GM19452 (cell line): ENCODE measurements at regions not wholly inside any gene's neighbourhood (a gene's known extent, or its start where the extent isn't known, plus 50 kb on each side); places are given as distances from the start of the nearest gene placed in this dataset.

ENCODE experiments used
- ATAC-seq: cut with Tn5 transposase; IDR thresholded peaks from one replicate; pipeline ENCODE4 v1.9.1; 2021; ENCODE audit not compliant: unreplicated experiment

DNA sequence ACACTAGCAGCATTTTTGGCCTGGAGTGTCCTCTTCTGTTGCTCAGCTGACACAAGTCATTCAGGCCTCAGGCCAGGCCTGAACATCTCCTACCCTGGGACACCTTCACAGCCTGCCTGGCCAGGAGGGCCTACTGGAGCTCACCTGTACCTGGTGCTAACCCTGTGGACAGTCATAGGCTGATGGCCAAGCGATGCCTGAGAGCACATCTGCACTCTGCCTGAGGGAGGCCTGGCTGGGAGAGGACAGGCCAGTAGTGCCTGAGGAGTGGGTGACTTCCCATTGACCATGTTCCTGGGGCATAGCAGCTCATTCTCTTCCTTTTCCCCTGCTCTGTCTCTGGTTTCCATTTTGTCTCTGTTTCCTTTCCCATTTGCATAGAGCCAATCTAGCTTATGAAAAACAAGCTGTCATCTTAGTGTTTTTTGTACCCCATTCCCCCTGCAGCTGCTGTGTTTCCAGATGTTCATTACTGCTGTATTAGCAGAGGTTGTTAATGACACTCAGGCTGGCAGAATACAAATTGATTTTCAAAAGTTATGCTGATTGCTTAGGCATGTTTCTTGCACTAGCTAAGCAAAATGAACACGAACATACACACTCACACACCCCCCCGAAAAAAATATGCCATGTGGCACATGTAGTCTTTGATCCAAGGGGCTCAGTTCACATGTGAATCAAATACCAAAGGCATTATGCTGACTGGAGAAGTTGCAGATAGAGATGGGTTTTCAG is 149.7 kb upstream of the HS6ST1 start:
- no peak for ATAC-seq

DNA sequence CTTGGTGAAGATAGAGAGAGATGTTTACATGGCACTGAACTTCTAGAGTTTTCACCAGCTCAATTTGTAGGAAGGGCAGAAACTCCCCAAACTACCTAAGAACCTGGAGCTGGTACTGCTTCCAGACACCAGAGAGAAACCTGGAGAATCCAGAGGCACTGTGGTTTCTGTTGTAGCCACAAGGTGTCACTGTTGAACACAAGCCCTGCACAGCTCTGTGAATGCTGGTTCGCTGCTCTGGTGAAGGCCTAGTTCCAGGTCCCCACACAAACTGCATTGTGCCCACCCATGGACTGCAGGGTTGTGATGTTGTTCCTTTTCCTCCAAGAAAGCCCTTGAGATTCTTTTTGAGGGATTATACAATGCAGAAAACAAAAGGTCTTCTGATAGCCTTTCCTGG is 150.5 kb upstream of the HS6ST1 start:
- ATAC-seq: no peak

DNA sequence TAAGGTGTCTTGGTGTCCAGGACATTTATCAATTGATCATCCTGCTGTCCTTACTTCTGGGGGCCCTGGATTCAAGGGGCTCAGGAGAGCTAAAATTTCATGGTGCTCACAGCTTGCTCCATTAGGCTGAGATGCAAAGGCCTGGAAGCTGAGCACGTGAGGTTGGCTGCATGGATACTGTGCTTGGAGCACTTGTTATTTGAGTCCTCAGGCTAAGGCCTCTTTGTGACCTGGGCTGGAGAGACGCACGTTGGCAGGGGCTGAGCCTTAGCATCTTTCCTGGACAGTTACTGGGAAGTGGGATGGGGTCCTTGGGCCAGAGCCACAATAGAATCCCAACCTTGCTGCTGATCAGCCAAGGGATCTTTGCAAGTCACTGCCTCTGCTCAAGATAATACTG is 151.2 kb upstream of the HS6ST1 start:
- ATAC-seq: no peak

DNA sequence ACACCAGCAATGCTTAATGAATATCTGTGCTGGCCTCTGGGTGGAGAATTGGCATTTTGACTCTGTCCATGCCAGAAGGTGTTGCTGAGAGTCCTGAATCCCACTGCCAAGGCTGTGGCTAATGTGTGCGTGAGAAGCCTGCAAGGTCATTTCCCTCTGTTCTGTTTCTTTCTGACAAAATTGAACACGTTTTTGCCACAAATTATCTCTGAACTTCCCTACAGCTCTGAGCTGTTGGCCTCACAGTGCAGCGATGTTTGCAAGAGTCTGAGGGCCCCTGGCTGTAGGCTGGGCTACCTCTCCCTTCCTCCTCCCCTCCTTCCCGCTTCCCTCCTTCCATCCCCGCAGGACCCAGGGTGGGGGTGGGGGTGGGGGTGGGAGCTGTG is 154.1 kb upstream of the HS6ST1 start:
- peak; percentile 49 for ATAC-seq

DNA sequence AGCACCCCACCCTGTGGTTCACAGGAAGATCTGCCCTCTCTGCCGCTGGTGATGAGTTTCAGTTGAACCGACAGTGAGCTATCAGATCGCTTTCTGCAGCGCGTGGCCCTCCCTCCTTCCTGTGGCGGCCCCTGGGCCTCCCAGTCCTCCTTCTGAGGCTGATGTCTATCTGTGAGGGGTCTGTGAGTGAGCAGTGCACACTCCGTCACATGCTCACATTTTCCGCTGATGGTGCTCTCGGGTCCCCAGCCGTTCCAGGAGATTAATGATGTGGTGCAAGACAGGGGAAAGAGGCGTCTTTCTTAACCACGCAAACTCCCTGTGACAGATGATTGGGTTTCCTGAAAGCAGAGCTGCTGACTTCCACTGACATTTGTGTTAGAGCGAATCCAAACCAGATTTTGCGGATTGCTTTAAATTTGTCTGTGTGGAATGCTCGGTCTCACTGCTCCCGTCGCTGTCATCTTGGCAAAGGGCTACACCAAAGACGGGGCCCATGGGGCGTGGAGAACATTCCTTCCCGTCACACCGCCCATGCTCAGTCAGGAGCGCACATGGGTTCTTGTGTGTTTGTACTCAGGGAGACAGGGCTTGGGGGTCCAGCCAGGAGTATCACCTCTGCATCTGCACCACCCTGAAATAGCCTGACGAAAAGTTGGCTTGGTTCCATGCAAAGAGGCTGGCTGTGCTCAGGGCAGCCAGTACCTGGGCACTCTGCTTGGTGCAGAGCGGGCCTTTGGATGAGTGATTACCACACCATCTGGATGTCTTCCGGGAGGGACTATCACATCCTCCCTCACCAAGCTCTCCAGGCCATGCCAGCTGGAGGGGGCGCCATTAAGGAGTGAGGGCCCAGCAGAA is 154.7 kb upstream of the HS6ST1 start:
- ATAC-seq: peak; percentile 61

DNA sequence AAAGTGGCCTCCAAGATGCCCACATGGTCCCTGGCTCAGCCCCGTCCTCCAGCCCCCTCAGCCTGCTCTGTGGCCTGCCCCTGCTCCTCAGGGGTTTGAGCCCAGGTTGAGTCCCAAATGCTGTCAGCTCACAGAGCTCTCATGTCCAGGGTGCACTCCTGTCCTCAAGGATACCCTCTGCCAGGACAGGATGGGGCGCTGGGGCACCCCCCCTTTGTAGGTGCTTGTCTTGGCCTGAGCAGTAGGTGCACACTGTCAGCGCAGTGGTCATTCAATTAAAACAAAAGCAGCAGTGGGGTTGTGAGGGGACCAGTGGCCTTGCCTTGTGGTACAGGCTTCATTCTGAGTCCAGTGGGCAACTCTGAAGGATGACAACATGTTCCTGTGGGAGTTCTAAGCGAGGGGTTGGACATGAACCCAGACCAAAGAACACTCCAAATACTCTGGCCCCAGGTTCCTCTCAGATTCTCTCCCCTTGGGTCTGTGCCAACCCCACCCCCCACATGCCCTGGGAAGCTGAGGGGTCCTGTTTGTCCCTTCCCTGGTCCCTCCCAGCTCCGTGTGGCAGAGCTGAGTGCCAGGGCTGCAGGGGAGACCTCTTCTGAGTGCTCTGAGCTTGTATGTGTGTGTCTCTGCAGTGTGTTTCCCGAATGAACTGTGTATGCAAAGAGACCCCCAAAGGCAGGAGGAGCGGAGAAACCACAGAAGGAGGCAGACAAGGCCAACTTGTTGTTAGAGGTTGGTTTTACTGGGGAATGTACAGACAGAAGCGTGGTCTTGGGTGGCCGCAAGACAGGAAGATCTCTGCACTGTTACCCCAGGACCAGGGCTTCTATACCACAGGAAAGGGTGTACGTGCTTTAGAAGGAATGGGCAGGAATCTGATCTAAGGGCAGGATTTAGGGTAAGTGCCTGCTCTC is 155.6 kb upstream of the HS6ST1 start:
- no peak for ATAC-seq

DNA sequence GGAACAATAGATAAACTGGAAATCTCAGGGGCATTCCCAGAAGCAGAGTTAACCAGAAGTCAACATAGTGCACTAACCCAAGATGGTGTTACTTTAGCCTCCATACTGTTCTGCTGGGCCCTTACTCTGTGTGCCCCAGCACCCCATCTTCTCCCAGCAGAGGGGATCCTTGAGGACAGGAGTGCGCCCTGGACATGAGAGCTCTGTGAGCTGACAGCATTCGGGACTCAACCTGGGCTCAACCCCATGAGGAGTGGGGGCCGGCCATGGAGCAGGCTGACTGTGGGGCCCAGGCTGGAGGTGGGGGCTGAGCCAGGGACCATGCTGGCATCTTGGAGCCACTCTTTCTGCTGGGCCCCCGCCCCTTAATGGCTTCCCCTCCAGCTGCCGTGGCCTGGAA is 156.3 kb upstream of the HS6ST1 start:
- no peak for ATAC-seq

DNA sequence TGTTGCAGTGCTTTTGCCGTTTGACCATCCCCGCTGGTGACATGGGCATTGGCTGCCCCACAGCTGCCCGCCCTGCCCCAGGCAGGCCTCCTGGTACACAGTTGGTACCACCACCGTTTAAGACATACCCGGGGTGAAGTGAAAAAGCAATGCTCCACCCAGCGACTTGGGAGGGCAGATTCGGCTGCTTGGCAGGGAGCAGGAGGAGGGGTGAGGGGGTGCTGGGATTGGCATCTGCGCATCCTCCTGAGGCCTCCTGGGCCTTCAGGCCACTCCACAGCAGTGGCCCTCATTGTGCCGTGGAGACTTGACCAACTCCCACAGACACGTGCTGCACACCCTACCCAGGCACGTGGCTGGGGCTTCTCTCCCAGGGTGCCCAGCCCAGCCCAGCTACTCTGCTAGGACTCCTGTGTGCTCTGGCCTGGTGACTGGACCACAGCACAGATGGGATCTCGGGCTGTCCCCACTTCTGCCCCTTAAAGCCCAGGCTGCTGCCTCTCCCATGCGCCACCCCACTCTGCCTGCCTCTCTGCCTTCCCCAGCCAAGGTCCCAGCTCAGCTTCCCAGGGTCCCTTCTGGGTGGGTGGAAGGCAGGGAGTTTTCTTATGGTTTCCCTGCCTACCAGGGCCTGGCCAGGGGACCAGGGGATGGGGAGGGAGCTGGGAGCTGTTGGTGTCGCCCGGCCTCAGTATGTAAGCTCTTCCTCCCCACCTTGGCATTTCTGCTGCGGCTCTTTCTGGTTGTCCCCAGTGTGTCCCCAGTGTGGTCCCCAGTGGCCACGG is 157.0 kb upstream of the HS6ST1 start:
- ATAC-seq: no peak

DNA sequence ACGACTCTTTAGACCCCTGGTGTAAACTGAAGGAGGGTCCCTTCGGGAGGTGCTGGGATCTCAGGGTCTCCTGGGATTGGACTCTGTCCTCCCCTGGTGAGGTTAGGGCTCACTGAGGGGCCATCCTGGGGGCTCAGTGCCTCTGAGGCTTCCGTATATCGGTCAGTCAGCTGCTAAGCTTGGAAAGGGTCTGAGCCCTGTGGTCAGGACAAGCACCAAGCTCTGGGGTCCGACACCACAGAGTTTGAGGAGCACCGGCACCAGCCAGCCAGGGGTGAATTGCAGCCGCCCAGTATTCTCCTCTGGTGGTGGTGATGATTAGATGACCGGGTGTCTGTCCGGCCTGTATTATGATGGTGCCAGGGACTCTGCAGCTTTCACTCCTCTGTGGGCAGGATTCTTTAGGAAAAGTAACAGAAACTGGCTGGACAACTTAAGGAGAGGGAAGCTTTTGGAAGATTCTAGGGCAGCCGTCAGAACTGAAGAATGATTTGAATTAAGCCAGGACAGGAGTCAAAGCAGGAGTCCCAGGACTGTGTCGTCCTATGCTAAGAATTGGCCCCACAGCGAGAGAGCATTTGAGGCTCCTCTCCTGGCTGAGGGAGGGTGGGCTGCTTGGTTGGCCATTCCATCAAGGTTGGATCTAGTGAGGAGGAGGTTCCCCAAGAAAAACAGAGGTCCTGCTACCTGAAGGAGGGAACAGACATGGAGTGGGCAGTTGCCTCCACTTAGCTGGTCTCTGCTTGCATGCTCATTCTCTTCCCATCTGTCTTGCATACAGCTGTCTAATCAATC is 158.6 kb upstream of the HS6ST1 start:
- ATAC-seq: no peak

DNA sequence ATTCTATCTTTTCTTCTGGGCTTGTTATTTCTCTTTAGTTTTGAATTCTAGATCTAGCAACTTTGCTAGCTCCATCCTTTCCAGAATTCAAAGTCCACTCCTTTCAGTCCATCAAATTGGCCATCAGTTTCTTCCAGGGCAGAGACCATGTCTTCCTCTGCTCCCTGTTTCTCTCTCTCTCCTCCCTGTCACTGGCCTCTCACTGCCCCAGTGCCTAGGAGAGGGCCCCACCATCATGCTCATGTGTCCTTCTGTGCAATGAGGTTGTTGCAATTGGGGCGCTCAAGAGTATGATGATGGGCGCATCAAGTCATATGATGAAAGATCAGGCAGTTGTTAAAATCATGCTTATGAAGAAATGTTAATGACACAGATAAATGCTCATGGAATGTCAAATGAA is 159.2 kb upstream of the HS6ST1 start:
- no peak for ATAC-seq

DNA sequence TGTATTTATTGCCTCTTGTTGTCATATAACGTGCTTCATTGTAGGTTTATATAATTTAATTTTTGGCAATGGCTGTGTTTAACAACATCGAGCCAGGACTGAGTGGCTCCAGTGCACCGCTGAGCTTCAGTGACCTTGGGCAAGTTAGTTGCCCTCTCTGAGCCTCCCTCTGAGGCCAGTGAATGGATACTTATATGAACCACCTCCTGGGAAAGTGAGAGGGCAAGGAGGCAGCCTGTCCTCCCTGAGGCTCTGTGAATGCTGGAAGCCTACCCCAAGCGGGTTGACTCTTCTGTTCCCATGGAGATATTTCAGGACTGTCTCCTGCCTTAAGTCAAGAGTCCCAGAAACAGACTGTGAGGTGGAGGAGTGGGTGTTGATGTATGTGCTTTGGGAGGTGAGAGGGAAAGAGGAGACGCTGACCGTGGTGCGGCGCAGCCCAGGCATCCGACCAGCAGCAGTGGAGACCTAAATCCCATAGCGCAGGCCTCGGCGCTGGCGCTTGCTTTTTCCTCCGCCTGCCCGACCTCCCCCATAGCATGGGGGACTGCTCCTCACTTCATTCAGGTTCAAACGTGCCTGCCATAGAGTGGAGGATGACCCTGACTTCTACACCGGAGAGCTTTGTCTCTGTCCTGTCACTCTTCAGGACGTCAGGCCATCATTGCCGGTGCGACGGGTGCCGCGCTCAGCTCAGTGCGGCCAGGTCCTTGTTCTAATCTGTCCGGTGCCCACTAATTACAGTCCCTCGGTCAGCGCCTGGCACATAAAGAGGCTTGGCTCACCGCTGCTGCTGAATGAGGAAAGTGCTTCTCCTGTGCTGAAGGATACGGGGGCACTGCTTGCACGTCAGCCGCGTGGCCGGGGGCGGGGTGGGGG is 167.3 kb upstream of the HS6ST1 start:
- ATAC-seq: no peak

DNA sequence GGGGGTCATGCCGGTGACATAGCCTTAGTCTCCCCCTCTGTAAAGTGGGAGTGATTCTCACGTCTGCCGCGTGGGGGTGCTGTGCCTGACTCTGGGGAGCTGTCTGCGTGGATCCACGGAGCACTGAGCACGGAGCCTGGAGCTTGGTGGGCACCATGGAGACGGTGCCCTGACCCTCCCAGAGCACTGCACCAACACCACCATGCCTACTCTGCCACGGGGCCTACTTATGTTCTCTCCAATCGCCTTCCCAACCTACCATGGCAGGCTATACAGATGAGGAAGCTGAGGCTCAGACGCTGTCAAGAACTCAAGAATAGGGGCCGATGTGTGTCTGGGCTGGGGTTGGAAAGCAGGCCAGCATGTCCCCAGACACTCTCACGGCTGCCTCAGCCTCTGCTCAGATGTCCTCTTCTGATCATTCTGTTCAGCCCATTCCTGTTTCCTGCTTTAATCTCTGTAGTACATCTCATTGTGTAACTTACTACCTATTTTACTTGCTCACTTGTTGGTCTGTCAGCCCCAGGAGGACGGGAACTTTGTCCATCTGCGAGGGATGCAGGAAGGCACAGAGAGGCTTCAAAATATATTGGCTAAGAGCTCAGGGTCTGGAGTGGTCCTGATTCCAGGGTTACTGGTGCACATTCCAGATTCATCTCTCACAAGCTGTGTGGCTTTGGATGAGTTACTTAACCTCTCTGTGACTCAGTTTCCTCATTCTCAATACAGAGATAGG is 168.1 kb upstream of the HS6ST1 start:
- no peak for ATAC-seq

DNA sequence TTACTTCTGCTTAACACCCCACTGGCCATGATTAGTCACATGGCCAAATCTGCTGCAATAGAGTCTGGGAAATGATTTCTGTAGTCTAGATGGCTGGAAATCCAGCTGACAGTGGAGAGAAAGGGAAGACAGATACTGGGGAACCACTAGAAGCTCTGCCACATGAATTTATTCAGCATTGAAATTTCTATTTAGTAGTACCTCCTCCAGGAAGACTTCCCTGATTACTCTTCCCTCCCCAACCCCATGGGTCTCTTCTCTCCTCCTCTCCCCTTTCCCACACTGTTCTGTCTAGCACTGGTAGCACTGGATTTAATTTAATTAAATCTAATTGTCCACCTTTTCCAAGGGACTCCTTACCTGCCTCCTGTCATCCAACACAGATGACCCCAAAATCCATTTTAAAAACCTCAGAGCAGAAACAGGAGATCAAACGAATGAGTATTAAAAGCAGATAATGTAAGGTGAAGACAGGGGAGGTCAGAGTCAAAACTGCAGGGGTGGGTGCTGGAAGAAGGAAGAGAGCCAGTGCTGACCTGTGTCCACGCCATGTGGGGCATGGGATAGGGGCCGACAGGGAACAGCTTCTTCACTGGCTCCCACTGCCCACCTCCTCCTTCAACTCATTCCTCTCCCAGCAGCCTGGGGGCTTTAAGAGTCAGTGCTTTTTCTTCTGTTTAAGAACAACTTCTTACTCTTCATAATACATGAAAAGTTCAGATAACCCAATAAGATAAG is 169.2 kb upstream of the HS6ST1 start:
- ATAC-seq: no peak

DNA sequence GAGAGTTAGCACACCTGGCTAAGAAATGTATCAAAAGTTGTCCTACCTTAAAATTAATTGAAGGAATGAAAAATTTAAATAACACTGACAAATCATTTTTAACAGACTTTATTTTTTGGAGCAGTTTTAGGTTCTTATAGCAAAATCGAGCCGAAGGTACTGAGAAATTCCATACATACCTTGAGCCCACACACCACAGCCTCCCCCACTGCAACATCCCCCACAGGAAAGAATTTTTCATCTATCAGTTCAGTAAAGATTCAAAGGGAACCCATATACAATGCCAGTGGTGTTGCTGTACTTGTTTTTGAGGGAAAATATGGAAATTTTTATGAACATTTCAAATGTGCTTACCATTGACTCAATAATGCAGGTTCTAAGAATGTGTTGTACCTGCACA is 169.8 kb upstream of the HS6ST1 start:
- ATAC-seq: no peak

DNA sequence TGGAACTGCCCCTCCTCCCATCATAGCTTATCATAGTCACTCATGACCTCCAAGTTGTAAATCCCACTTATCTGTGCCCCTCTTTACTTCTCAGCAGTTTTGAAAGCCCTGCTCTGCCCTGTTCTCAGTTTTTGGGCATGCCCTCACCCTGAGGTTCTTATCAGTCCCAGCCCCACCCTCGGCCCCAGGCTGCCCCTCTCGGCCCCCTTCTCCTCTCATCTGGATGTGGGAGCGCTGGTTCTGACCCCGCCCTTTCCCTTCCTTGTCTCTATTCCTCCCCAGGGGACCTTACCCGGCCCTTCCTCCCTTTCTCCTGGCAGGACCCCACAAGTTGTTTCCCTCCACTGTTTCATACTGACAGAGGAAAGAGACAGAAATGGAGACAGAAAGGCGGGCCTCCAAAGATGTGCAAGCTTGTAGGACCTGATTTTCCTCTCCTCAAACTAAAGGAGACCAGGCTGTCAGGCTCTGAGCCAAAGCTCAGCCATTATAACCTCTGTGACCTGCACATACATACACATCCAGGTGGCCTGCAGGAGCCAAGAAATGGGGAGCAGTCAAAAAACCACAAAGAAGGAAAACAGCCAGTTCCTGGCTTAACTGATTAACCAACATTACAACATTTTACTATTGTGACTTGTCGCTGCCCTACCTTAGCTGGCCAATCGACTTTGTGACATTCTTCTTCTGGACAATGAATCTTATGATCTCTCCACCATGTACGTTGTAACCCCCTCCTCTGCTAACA is 171.0 kb upstream of the HS6ST1 start:
- ATAC-seq: no peak

DNA sequence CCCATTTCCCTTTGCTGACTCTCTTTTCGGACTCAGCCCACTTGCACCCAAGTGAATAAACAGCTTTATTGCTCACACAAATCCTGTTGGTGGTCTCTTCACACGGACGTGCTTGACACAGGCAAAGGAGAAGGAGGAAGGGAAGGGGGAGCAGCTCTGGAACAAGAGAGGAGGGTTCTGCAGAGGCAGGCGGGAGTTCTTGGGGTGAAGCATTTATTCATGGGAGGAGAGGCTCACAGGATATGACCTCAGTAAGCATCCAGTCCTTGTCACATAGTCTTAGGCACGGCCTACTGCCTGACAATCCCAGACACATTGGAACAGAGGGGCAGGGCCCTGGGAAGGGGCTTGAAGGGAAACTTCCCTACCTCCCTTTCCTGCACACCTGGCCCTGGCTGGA is 171.7 kb upstream of the HS6ST1 start:
- no peak for ATAC-seq
